ENCODE measurements at regions not wholly inside any gene's neighbourhood (a gene's known extent, or its start where the extent isn't known, plus 50 kb on each side); places are given as distances from the start of the nearest gene placed in this dataset.
"Not testable (repeated sequence)": the region's sequence is repeated elsewhere in the genome, so short reads cannot be mapped to it uniquely, and the experiment has no call there.

GRCh38 chr11:100607761-100608160, 79.3 kb upstream of the ARHGAP42 start:
- H3K4me3 Mint-ChIP-seq; H3K27ac Mint-ChIP-seq; H3K4me1 Mint-ChIP-seq (ENCODE audit: low read depth); ATAC-seq (replicated peaks in 1 of 2); H3K27me3 Mint-ChIP-seq (ENCODE audit: low read depth); H3K36me3 Mint-ChIP-seq (ENCODE audit: insufficient read depth in 2 of 2); DNase-seq: not testable (repeated sequence)
- peaks cover 8 to 11% of the 10 kb centered on the region in 2 donors for H3K9me3 Mint-ChIP-seq

GRCh38 chr11:100612766-100613165, 74.3 kb upstream of the ARHGAP42 start:
- H3K27ac Mint-ChIP-seq = no peak overlapping the region
- H3K4me3 Mint-ChIP-seq = no peak overlapping the region
- no peaks in the 10 kb centered on the region for H3K36me3 Mint-ChIP-seq (ENCODE audit: insufficient read depth in 2 of 2)
- ATAC-seq (replicated peaks in 1 of 2) = no peak
- peaks cover 7 to 8% of the 10 kb centered on the region in 2 donors for H3K9me3 Mint-ChIP-seq
- DNase-seq = no peak
- H3K4me1 Mint-ChIP-seq (ENCODE audit: low read depth) = no peaks in the 10 kb centered on the region
- H3K27me3 Mint-ChIP-seq (ENCODE audit: low read depth) = no peaks in the 10 kb centered on the region

- H3K27me3 Mint-ChIP-seq (ENCODE audit: low read depth) = no peaks in the 10 kb centered on the region
- DNase-seq (no peak), ATAC-seq (replicated peaks in 1 of 2) (no peak)
- peaks cover 4 to 9% of the 10 kb centered on the region in 2 donors for H3K36me3 Mint-ChIP-seq (ENCODE audit: insufficient read depth in 2 of 2)
- H3K4me3 Mint-ChIP-seq = no peak overlapping the region
- H3K4me1 Mint-ChIP-seq (ENCODE audit: low read depth) = peaks cover 4% of the 10 kb centered on the region
- peaks cover 11 to 12% of the 10 kb centered on the region in 2 donors for H3K9me3 Mint-ChIP-seq
- H3K27ac Mint-ChIP-seq = no peak overlapping the region
Observed at GRCh38 chr11:100618914-100619313, 68.2 kb upstream of the ARHGAP42 start.

- Mint-ChIP-seq H3K9me3 (peaks cover 14 to 16% of the 10 kb centered on the region in 2 donors), H3K36me3 (ENCODE audit: insufficient read depth in 2 of 2) (peaks cover 4 to 10% of the 10 kb centered on the region in 2 donors), H3K27ac (no peak overlapping the region), H3K4me1 (ENCODE audit: low read depth) (peaks cover 4% of the 10 kb centered on the region), H3K4me3 (no peak overlapping the region), H3K27me3 (ENCODE audit: low read depth) (no peaks in the 10 kb centered on the region)
- DNase-seq (no peak), ATAC-seq (replicated peaks in 1 of 2) (no peak)
Observed at GRCh38 chr11:100619484-100619883, 67.6 kb upstream of the ARHGAP42 start.

GRCh38 chr11:100622404-100622803, 64.7 kb upstream of the ARHGAP42 start:
- no peak for ATAC-seq (replicated peaks in 1 of 2)
- no peak for DNase-seq
- Mint-ChIP-seq H3K4me3 (no peak overlapping the region), H3K9me3 (peaks cover 16 to 18% of the 10 kb centered on the region in 2 donors), H3K4me1 (ENCODE audit: low read depth) (peaks cover 4% of the 10 kb centered on the region), H3K27me3 (ENCODE audit: low read depth) (no peaks in the 10 kb centered on the region), H3K27ac (no peak overlapping the region), H3K36me3 (ENCODE audit: insufficient read depth in 2 of 2) (peaks cover 4 to 11% of the 10 kb centered on the region in 2 donors)

GRCh38 chr11:100624346-100624745, 62.7 kb upstream of the ARHGAP42 start:
- peaks cover 3% of the 10 kb centered on the region for H3K4me1 Mint-ChIP-seq (ENCODE audit: low read depth)
- peaks cover 4 to 11% of the 10 kb centered on the region in 2 donors for H3K36me3 Mint-ChIP-seq (ENCODE audit: insufficient read depth in 2 of 2)
- DNase-seq (no peak), ATAC-seq (replicated peaks in 1 of 2) (no peak)
- peaks cover 15 to 19% of the 10 kb centered on the region in 2 donors for H3K9me3 Mint-ChIP-seq
- no peak overlapping the region for H3K27ac Mint-ChIP-seq
- H3K4me3 Mint-ChIP-seq = no peak overlapping the region
- no peaks in the 10 kb centered on the region for H3K27me3 Mint-ChIP-seq (ENCODE audit: low read depth)

- no peak overlapping the region for H3K27ac Mint-ChIP-seq
- ATAC-seq (replicated peaks in 1 of 2) (no peak), DNase-seq (no peak)
- H3K4me3 Mint-ChIP-seq = no peak overlapping the region
- H3K36me3 Mint-ChIP-seq (ENCODE audit: insufficient read depth in 2 of 2) = peaks cover 1 to 11% of the 10 kb centered on the region in 2 donors
- H3K9me3 Mint-ChIP-seq = peaks cover 13 to 19% of the 10 kb centered on the region in 2 donors
- no peaks in the 10 kb centered on the region for H3K4me1 Mint-ChIP-seq (ENCODE audit: low read depth)
- H3K27me3 Mint-ChIP-seq (ENCODE audit: low read depth) = no peaks in the 10 kb centered on the region
Observed at GRCh38 chr11:100625041-100625440, 62.0 kb upstream of the ARHGAP42 start.

GRCh38 chr11:100629671-100630070, 57.4 kb upstream of the ARHGAP42 start:
- ATAC-seq (replicated peaks in 1 of 2) = no peak
- no peak for DNase-seq
- H3K4me1 Mint-ChIP-seq (ENCODE audit: low read depth) = no peaks in the 10 kb centered on the region
- no peak overlapping the region for H3K4me3 Mint-ChIP-seq
- no peaks in the 10 kb centered on the region for H3K27me3 Mint-ChIP-seq (ENCODE audit: low read depth)
- peaks cover 0 to 7% of the 10 kb centered on the region in 2 donors for H3K9me3 Mint-ChIP-seq
- no peaks in the 10 kb centered on the region for H3K36me3 Mint-ChIP-seq (ENCODE audit: insufficient read depth in 2 of 2)
- H3K27ac Mint-ChIP-seq = no peak overlapping the region

- no peaks in the 10 kb centered on the region for H3K4me1 Mint-ChIP-seq (ENCODE audit: low read depth)
- H3K9me3 Mint-ChIP-seq = peaks cover 3 to 6% of the 10 kb centered on the region in 2 donors
- no peaks in the 10 kb centered on the region for H3K36me3 Mint-ChIP-seq (ENCODE audit: insufficient read depth in 2 of 2)
- no peaks in the 10 kb centered on the region for H3K27me3 Mint-ChIP-seq (ENCODE audit: low read depth)
- H3K4me3 Mint-ChIP-seq = no peak overlapping the region
- DNase-seq (no peak), ATAC-seq (replicated peaks in 1 of 2) (no peak)
- H3K27ac Mint-ChIP-seq = no peak overlapping the region
Observed at GRCh38 chr11:100630898-100631297, 56.2 kb upstream of the ARHGAP42 start.

- Mint-ChIP-seq H3K27ac (no peak overlapping the region), H3K36me3 (ENCODE audit: insufficient read depth in 2 of 2) (no peaks in the 10 kb centered on the region), H3K27me3 (ENCODE audit: low read depth) (no peaks in the 10 kb centered on the region), H3K9me3 (peaks cover 3 to 6% of the 10 kb centered on the region in 2 donors), H3K4me3 (no peak overlapping the region), H3K4me1 (ENCODE audit: low read depth) (no peaks in the 10 kb centered on the region)
- ATAC-seq (replicated peaks in 1 of 2) = no peak
- DNase-seq = no peak
Observed at GRCh38 chr11:100631316-100631715, 55.8 kb upstream of the ARHGAP42 start.

- Mint-ChIP-seq H3K27ac (no peak overlapping the region), H3K36me3 (ENCODE audit: insufficient read depth in 2 of 2) (no peaks in the 10 kb centered on the region), H3K27me3 (ENCODE audit: low read depth) (no peaks in the 10 kb centered on the region), H3K4me1 (ENCODE audit: low read depth) (no peaks in the 10 kb centered on the region), H3K4me3 (no peak overlapping the region), H3K9me3 (peaks cover 2 to 4% of the 10 kb centered on the region in 2 donors)
- ATAC-seq (replicated peaks in 1 of 2) (no peak), DNase-seq (no peak)
Observed at GRCh38 chr11:100632941-100633452, 54.1 kb upstream of the ARHGAP42 start.

- no peak overlapping the region for H3K27ac Mint-ChIP-seq
- peaks cover 4 to 7% of the 10 kb centered on the region in 2 donors for H3K9me3 Mint-ChIP-seq
- DNase-seq (no peak), ATAC-seq (replicated peaks in 1 of 2) (no peak)
- no peaks in the 10 kb centered on the region for H3K4me1 Mint-ChIP-seq (ENCODE audit: low read depth)
- H3K4me3 Mint-ChIP-seq = no peak overlapping the region
- no peaks in the 10 kb centered on the region for H3K36me3 Mint-ChIP-seq (ENCODE audit: insufficient read depth in 2 of 2)
- H3K27me3 Mint-ChIP-seq (ENCODE audit: low read depth) = no peaks in the 10 kb centered on the region
Observed at GRCh38 chr11:100635194-100635593, 51.9 kb upstream of the ARHGAP42 start.

GRCh38 chr11:100636536-100636935, 50.6 kb upstream of the ARHGAP42 start:
- Mint-ChIP-seq H3K27me3 (ENCODE audit: low read depth) (no peaks in the 10 kb centered on the region), H3K4me3 (no peak overlapping the region), H3K36me3 (ENCODE audit: insufficient read depth in 2 of 2) (no peaks in the 10 kb centered on the region), H3K27ac (no peak overlapping the region), H3K9me3 (peaks cover 4 to 7% of the 10 kb centered on the region in 2 donors), H3K4me1 (ENCODE audit: low read depth) (no peaks in the 10 kb centered on the region)
- DNase-seq (no peak), ATAC-seq (replicated peaks in 1 of 2) (no peak)
